PFSK-1 (cell line): ENCODE measurements at regions not wholly inside any gene's neighbourhood (a gene's known extent, or its start where the extent isn't known, plus 50 kb on each side); places are given as distances from the start of the nearest gene placed in this dataset.

Experiments used
- POLR2AphosphoS5 ChIP-seq: IDR thresholded peaks from 2 replicates; pipeline ENCODE4 v1.6.1; 2012; ENCODE audit warnings: low read depth, mild to moderate bottlenecking, control low read depth, low read length, moderate library complexity
- TAF1 ChIP-seq: IDR thresholded peaks from 2 replicates; pipeline ENCODE4 v1.6.1; 2012; ENCODE audit warnings: low read length, control low read depth, borderline replicate concordance; ENCODE audit not compliant: insufficient read depth
- TF ChIP-seq, protein P1 (sequence below), 2 experiments: IDR thresholded peaks; 2 replicates each; pipeline versions ENCODE4 v1.6.1 to v1.8.0; 2011 to 2012; ENCODE audit warnings: low read depth in 2 of 2, low read length in 2 of 2, control low read depth in 1 of 2, inconsistent platforms in 1 of 2, mild to moderate bottlenecking in 1 of 2, moderate library complexity in 1 of 2; ENCODE audit not compliant: insufficient read depth in 1 of 2

DNA sequence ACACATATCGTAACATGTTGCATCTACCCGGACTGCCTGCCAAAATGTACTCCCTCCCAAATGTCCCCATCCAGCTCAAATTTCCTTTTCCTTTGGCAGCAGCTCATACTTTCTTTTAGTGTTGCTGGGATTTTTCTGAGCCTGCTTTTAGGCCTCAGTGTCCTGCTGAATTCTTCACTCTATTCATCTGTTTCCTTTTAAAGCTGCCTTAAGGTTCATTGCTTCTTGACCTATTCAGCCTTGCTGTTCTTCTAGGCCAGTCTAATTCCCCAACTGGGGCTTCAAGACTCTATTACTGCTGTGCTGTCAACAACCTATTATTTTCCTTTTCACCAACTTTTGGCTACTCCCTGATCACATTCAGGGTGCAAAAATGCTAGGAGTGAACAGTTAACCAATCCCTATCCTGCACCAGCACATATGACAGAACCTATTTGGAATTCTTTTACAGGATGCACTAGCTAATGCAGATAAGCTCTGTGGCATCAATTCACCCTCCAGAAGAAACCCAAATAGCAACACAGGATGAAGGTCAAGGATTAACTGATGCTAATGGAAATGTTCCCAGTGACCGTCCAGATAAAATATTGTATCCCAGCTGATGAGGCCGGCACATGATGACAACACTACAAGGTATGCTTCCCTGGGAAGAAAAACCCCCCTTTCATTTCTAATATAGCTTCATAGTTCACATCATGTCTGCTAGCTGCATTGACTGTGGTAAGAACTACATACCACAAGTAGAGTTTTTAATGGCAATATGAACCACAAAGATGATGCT lies 114.7 kb upstream of the TTC29 start:
- TF ChIP-seq TAF1, result no peak
- TF ChIP-seq, protein P1, sequence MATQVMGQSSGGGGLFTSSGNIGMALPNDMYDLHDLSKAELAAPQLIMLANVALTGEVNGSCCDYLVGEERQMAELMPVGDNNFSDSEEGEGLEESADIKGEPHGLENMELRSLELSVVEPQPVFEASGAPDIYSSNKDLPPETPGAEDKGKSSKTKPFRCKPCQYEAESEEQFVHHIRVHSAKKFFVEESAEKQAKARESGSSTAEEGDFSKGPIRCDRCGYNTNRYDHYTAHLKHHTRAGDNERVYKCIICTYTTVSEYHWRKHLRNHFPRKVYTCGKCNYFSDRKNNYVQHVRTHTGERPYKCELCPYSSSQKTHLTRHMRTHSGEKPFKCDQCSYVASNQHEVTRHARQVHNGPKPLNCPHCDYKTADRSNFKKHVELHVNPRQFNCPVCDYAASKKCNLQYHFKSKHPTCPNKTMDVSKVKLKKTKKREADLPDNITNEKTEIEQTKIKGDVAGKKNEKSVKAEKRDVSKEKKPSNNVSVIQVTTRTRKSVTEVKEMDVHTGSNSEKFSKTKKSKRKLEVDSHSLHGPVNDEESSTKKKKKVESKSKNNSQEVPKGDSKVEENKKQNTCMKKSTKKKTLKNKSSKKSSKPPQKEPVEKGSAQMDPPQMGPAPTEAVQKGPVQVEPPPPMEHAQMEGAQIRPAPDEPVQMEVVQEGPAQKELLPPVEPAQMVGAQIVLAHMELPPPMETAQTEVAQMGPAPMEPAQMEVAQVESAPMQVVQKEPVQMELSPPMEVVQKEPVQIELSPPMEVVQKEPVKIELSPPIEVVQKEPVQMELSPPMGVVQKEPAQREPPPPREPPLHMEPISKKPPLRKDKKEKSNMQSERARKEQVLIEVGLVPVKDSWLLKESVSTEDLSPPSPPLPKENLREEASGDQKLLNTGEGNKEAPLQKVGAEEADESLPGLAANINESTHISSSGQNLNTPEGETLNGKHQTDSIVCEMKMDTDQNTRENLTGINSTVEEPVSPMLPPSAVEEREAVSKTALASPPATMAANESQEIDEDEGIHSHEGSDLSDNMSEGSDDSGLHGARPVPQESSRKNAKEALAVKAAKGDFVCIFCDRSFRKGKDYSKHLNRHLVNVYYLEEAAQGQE (IDR thresholded peaks at IDR 0.05; ENCODE audit: insufficient read depth in 1 of 2, low read depth in 2 of 2, low read length in 2 of 2), result no peak
- no peak for TF ChIP-seq POLR2AphosphoS5
